ENCODE measurements at regions not wholly inside any gene's neighbourhood (a gene's known extent, or its start where the extent isn't known, plus 50 kb on each side); places are given as distances from the start of the nearest gene placed in this dataset.
"Not testable (repeated sequence)": the region's sequence is repeated elsewhere in the genome, so short reads cannot be mapped to it uniquely, and the experiment has no call there.

DNA sequence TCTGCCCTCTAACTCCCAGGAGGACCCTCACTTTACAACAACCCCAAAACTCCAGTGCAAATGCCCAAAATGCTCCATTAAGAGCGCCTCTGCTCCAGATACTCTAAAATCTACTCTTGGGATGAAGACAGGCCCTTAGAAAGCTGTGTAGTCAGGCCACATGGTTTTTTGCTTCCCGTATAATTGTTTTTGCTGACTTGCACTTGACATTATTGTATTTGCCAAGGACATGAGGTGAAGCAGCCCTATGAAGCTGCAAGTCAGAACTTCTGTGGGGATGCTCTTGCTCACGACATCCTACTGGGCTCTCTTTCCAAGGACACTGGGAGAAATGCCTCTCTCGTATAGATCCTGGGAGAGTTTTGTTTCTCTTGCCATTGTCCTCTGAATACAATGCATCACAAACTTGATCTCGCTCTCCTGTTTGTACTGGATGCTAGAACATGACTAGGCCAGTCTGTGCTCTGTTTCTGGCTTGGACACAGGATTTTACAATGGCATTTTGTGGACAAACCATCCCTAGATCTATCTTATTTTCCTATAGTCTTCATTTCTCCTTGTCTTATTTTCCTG is 177.2 kb upstream of the DTNBP1 start:
- DNase-seq (ENCODE audit: low spot score): no peak

DNA sequence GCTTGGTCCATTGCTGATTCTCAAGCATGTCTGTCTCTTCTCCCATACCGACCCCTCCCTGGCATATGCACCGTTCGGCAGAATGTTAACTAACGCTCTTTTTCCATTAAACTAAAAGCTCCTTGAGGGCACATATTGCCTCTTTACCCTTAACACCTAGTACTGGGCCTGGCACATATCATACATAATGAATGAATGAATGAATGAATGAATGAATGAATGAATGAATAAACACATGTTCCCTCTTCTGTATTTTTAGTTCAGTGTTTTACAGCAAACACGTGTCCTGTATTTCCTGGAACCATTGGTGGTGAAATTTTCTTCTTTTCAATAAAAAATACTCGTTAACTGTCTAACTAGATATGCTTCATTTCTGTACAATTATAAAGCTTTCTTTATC is 174.4 kb upstream of the DTNBP1 start:
- no peak for DNase-seq (ENCODE audit: low spot score)

DNA sequence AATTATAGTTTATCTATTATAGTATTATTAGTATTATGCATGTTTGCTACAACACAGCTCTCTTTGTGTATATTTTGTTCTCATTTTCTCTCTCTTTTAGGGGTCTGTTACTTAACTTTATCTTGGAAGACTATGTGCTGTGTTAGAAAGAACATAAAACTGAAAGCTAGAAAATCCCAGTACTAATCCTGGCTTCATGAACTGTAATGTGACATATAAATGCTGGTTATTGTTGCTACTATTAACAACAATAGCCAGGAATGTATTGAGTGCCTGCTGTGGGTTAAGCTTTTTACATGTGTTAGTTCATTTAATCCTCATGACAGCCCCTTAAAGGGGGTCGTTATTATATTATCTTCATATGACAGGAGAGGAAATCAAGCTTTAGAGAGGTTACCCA is 170.0 kb upstream of the DTNBP1 start:
- no peak for DNase-seq (ENCODE audit: low spot score)

DNA sequence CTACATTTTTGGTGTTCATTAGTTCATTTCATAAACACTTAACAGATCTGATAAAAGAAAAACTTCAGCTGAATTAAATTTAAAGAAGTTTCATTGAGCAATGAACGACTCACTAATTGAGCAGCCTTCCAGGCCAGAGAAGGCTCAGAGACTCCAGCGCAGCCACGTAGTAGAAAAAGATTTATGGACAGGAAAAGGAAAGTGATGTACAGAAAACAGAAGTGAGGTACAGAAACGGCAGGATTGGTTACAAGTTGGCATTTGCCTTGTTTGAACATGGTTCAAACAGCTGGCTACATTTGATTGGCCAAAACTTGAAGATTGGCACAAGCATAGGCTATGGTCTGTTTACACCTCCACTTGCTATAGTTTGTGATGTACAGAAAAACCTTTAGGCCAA is 166.3 kb upstream of the DTNBP1 start:
- no peak for DNase-seq (ENCODE audit: low spot score)

DNA sequence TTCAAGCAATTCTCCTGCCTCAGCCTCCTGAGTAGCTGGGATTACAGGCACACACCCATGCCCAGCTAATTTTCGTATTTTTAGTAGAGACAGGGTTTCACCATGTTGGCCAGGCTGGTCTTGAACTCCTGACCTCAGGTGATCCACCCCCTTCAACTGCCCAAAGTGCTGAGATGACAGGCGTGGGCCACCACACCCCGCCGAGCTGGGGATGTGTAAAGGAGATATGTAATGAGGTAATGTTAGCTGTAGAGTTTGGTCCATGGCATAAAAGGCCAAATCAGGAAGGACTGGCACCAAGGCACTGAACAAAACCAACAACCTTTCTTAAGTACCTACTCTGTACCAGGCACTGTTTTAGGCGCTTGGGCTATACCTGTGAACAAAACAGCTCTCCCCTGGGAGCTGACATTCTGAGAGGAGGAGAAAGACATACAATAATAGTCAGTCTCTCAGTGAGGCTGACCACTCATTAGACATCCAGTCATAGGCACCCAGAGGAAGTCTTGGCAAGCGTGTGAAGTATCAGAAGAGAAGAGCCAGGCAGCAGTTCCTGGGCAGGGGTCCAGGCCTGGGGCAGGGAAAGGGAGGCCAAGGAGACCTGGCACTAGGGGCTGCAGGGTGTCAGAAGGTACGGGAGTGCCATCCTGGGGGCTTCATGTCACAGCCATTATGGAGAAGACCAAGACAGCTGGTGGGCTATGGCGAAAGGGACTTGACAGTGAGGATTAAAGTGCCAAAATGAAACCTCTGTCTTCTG is 164.8 kb upstream of the DTNBP1 start:
- DNase-seq (ENCODE audit: low spot score): no peak

DNA sequence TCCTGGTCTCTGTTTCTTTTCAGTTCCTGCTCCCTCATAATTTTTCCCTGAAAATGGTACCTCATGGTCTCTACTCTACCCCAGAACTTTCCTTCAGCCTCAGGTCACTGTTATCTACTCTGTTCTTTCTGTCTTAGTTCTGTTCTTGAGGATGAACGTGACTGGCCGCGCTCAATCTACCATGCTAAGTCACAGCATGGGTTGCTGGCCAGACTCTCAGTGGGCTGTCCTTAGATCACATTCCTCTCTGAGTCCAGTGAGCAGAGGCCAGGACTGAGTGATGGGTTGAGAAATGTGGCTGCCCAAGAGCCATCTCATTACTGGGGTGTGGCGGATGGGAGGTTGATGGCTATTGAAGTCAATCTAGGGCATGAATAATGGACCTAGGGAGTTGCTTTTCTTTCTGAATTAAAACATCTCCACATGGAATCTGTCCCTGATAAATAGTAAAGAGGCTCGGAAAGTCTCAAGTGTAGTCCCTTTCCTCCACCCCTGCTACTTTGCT is 164.0 kb upstream of the DTNBP1 start:
- no peak for DNase-seq (ENCODE audit: low spot score)

DNA sequence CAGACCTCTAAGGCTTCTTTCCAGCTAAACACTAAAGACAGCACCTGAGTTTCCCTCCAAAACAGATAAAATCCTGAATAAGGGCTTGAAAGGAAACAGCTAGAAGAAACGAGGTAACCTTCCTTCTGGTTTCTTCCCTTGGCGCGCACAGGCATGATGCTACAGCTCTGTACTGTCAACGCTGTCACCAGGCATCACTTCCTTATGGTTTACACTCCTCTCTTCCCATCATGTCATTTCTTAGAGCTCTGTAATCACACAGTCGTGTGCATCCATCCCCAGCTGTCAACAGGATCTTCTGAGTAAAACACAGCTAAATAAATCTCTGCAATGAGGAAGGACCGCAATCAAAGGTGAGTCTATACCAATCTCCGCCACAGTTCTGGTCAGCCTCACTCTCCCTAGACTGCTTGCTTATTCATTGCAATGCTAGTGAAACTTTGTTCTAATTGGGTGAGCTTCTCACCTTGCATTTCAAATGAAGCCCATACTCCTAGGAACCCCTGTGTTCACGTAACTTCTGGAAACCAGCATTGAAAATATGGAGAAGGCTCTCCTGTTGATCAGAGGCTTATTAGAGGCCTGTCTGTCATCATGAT is 162.6 kb upstream of the DTNBP1 start:
- DNase-seq (ENCODE audit: low spot score): no peak

DNA sequence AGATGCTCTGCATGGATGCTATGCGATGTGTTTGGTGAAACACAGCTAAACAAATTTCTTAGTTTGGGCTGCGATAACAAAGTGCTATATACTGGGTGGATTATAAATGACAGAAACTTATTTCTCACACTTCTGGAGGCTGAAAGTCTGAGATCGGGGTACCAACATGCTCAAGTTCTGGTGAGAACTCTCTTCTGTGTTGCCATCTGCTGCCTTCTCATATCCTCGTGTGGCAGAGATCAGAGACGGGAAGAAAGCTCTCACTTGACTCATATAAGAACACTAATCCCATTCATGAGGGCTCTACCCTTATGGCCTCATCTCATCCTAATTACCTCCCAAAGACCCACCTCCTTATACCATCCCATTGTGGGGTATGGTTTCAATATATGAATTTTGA is 162.0 kb upstream of the DTNBP1 start:
- no peak for DNase-seq (ENCODE audit: low spot score)

DNA sequence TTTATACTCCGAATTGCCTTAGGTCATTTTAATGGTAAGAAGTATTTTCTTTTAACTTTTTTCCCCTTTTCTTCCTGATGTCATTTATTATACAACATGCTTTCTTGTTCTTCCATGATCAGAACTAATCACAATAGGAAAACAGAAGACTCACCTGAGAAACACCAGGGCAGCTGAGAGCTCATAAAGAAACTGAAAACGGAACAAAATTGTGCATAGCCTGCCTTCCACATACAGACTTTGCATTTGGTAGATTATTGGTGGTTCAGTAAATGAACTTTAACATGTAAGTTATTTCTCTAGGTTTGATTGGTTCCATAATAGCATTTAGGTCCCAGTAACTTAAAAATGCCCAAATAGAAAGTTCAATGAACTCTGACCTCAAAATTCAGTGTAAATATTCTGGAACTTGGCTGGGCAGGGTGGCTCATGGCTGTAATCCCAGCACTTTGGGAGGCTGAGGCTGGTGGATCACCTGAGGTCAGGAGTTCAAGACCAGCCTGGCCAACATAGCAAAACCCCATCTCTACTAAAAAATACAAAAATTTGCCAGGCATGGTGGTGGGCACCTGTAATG is 161.1 kb upstream of the DTNBP1 start:
- DNase-seq (ENCODE audit: low spot score): no peak

DNA sequence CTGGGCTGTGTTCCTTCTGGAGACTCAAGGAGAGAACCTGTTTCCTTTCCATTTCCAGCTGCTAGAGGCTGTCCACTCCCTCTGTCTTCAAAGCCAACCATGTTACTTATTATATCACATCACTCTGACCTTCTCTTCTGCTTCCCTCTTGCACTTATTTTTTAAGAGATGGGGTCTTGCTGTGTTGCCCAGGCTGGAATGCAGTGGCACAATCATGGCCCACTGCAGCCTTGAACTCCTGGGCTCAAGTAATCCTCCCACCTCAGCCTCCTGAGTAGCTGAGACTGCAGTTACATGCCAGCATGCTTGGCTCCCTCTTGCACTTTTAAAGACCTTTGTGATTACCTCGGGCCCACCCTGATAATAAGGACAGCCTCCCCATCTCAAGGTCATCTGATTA is 160.0 kb upstream of the DTNBP1 start:
- DNase-seq (ENCODE audit: low spot score): no peak

DNA sequence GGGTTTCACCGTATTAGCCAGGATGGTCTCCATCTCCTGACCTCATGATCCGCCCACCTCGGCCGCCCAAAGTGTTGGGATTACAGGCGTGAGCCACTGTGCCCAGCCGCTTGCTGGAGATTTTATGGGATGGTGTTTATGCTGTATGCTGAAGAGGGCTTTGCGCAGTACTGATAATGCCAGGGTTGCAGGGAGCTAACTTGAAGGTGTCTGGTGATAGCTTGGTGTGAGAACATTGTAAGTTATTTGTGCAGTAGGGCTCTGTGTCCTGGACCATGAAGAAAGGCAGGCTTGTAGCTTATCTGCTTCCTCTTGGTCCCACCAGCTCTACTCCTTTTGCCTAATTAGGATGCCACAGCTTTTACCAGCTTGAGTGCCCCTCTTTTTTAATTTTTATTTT is 157.0 kb upstream of the DTNBP1 start:
- DNase-seq (ENCODE audit: low spot score): no peak

DNA sequence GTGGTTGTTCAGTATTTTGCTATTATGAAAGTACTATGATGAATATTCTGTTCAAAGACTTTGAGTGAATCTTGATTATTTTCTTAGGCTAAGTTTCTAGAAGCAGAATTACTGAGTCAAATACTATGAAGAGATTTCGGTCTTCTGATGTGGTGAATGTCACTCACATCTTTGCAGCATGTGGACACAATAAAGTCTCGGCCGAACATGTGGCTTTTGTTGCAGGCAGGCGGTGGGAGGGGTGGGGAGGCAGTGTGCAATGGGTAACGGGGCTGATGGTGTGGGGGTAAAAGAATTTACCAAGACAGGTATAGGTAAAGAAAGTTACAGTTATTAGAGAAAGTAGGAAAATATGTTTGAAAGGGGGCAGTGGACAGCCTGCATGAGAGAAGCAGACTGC is 156.4 kb upstream of the DTNBP1 start:
- peak; percentile 9 for DNase-seq (ENCODE audit: low spot score)

DNA sequence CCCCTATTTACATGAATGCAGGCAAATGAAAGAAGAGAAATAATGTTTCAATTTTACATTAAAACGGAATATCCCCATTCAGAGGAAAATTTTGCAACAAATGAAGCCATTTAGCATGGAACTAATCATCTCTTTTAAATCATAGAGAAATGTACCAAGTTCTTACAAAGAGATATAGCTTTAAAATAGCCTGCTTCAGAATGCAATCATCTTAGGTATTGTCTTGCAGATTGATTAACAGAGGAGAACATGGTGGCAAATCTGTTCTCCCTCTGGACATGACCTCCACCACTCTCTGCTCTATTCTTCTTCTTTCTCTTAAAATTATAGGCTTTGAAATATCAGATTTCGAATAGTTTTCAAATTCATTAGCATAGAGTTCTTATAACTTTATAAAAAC is 155.7 kb upstream of the DTNBP1 start:
- DNase-seq (ENCODE audit: low spot score): no peak

DNA sequence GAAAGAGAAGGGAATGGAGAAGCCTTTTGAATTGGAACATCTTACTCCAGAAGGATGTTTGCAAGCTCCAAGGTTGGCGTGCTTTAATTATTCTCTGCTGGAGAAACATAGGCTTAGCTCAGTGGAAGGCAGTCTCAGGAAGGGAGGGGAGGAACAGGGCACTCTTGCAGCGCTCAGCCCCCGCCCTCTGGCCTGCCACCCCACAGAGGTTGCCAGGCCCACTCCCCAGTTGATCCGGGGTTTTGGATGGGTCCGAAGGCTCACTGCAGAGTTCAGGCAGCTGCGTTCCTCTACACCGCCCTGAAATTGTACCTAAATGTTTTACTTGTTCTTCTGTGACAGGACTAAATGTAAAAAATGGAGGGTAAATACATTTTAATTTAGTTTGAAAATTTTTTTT is 155.2 kb upstream of the DTNBP1 start:
- DNase-seq (ENCODE audit: low spot score): no peak

DNA sequence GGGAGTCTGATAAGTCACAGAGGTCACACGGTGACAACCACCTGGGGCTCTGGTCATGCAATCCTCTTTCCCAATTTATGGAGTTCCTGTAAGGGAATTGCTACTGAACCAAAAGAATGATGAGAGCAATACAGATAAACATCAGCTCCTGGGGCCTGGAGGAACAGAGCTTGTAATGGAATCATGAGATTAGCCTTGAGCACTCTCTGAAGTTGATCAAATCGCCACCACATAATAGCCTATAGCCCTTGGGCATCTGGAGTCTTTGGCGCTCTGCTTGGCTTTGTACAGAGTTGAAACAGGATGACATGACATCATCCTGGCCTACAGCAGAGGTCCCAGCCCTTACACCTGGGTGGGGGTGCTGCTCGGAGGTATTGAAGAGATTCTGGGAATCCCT is 154.3 kb upstream of the DTNBP1 start:
- no peak for DNase-seq (ENCODE audit: low spot score)

DNA sequence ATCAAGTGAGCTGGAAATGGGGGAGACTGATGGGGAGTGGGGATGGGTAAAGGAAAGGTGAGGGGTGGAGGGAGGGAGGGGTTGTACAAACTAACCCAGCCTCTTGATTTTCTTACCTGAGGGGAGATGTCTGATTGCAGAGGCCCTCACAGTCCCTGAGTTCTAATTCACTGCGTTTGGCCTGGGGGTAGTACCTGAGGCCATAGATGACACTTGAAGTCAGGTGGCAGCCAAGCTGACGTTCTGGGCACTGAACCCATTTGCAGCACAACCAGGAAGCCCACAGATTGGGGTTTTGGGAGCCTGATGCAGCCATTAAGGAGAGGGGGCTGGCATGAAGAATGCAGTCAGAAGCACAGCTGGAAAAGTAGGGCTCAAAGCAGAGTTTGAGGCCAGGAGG is 153.8 kb upstream of the DTNBP1 start:
- no peak for DNase-seq (ENCODE audit: low spot score)

DNA sequence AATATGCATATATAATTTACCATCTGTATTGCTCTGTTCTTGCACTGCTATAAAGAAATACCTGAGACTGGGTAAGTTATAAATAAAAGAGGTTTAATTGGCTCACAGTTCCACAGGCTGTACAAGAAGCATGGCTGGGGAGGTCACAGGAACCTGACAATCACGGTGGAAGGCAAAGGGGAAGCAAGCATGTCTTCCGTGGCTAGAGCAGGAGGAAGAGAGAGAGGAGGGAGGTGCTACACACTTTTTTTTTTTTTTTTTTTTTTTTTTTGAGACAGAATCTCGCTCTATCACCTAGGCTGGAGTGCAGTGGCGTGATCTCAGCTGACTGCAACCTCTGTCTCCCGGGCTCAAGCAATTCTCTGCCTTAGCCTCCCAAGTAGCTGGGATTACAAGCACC is 150.9 kb upstream of the DTNBP1 start:
- DNase-seq (ENCODE audit: low spot score): not testable (repeated sequence)

DNA sequence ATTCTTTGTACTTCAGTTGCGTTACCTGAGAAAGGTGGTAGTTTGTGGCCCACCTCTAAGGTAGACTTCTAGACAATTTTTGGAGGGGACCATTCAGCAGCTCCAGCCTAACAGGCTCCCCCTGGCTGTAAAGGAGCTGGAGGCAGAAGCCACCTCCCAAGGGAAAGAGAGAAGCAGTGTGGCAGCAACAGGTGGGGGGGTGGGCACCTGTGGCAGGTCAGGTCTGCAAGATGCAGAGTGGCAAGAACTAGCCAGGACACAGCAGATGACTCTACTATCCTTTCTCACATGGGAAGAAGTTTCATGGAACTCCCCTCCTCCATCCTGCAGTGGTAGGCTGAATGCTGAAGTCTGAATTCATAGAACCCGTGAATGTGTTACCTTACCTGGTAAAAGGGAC is 148.3 kb upstream of the DTNBP1 start:
- DNase-seq (ENCODE audit: low spot score): no peak

DNA sequence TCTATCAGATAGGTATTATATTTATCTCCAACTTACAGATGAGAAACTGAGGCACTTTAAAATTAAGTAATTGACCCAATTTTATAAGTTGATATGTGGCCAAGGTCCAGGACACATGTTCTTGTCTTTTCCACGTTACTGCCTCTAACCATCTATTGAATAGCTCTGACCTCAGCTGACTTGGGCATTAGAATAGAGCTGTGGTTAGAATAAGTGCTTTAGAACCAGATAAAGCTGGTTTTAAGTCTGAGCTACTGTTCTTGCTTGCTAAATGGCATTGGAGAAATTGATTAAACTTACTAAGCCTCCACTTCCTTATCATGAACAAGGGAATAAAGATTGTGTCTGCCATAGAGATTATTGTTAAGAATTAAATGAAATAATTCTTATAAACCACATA is 147.8 kb upstream of the DTNBP1 start:
- DNase-seq (ENCODE audit: low spot score): no peak

DNA sequence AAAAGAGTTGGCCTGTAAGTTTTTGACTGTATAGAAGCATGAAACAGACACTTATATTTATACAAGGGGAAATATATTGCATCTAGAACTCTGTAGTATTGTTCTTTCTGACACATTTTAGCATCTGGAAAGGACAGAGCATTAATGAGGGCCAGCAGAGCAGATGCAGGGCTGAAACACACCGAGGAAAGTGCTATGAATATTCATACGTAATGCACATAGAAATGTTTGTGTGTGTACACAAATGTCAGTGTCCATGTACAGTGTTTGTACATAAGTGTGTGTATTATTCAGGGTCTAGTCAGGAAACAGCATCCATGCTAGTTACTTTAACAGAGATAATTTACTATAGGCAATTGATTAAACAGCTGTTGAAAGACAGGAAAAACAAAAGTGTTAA is 146.5 kb upstream of the DTNBP1 start:
- no peak for DNase-seq (ENCODE audit: low spot score)

DNA sequence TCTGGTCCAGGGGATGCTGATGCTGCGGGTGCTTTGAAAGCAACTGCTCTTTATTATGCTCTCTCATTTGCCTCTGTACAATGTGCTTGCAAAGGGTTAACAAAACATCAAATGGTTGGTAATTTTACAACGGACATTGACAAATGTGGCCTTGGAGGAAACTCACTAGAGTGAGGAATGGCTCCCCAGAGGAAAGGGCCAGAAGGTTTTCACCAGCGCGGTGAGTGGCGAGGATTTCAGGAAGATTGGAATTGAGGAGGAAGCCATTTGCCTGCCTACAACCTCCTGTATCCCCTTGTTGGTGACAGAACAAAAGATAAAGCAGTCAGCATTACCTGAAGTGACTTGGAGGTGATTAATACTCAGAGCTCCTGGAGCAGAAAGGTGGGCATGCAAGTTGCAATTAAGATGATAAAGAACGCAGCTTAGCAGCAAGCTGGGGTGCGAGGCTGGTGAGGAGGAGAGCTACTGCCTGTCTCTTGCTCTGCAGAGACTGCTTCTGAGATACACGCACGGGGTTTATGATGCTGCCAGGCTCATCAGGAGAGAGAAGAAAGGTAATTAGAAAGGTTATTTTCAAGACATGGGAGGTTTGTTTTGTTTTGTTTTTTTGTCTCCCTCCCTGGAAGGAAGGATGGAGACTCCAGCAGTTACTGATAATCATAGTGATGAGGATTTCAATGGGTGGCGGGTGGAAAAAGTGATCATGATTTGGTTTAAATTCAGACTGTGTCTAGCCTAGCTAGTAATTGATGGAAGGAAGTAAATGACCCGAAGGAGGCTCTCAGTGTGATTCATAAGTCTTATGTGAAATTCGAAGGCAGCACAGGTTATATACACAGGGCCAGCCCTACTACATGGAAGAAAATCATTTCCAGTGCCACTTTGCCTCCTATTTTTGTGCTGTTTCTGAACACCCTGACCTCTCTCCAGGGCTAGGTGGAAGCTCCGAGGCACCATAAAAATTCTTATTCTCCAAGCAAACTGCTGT is 141.6 kb upstream of the DTNBP1 start:
- no peak for DNase-seq (ENCODE audit: low spot score)

DNA sequence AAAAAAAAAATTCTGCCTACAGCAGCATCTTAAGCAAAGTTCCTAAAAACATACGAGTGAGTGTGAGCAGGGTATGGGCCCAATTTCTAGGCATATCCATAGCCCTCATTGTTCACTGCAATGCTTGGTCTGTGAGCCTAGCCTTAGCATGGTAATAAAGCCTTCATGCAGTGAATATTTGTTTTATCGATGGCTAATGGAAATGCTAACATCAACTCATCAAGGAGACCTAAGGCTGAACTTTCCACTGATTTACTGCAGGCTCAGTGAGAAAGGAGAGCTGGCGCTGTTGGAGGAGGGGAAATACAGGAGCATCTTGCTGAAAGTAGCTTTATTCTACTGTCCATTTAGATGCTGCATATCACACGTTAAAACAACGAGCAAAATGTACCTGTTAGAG is 139.6 kb upstream of the DTNBP1 start:
- no peak for DNase-seq (ENCODE audit: low spot score)
